Gastrocnemius medialis (tissue), 4 donors: ENCODE measurements at regions not wholly inside any gene's neighbourhood (a gene's known extent, or its start where the extent isn't known, plus 50 kb on each side); places are given as distances from the start of the nearest gene placed in this dataset.

Source experiments
- POLR2A ChIP-seq, 2 donors: fragments of 450-650 bp; IDR thresholded peaks; one replicate each; pipeline ENCODE4 v1.6.1; 2017; ENCODE audit warnings: antibody characterized with exemption in 2 of 2, mild to moderate bottlenecking in 2 of 2, moderate library complexity in 2 of 2
- TF ChIP-seq, protein P1 (sequence below), 5 experiments: fragments of 450-650 bp in 3 of 5; fragments of 200-600 bp in 2 of 5; sonication (generic) in 2 of 5; IDR thresholded peaks in 4 of 5; conservative IDR thresholded peaks in 1 of 5; 1 replicate in 4 of 5; 2 replicates in 1 of 5; pipeline ENCODE4 v1.5.1; 2016 to 2019; ENCODE audit warnings: antibody characterized with exemption in 5 of 5, mild to moderate bottlenecking in 3 of 5, moderate library complexity in 3 of 5

DNA sequence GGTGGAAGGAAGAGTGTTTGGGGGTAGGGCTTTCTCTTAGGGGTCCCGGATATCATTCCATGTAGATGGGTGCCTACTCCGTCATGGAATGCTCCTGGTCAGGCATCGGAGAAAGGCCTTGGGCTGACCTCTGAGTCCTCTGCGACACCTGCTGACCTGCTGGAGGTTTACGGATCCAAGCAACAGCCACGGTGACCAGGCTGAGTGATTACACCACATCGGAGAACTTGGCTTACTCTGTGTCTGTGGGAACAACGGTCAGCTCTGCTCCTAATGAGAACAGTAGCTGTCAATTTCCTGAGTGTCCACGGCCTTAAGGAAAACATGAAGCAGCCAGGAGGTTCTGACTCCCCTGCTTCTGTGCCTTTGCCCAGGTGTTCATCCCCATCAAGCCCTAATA is 73.2 kb downstream of the TNP1 start:
- TF ChIP-seq, protein P1, sequence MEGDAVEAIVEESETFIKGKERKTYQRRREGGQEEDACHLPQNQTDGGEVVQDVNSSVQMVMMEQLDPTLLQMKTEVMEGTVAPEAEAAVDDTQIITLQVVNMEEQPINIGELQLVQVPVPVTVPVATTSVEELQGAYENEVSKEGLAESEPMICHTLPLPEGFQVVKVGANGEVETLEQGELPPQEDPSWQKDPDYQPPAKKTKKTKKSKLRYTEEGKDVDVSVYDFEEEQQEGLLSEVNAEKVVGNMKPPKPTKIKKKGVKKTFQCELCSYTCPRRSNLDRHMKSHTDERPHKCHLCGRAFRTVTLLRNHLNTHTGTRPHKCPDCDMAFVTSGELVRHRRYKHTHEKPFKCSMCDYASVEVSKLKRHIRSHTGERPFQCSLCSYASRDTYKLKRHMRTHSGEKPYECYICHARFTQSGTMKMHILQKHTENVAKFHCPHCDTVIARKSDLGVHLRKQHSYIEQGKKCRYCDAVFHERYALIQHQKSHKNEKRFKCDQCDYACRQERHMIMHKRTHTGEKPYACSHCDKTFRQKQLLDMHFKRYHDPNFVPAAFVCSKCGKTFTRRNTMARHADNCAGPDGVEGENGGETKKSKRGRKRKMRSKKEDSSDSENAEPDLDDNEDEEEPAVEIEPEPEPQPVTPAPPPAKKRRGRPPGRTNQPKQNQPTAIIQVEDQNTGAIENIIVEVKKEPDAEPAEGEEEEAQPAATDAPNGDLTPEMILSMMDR (IDR thresholded peaks at IDR 0.05 in 4 of 5, conservative IDR thresholded peaks at IDR 0.05 in 1 of 5): no peak
- TF ChIP-seq POLR2A (IDR thresholded peaks at IDR 0.05): no peak
